ENCODE measurements at regions not wholly inside any gene's neighbourhood (a gene's known extent, or its start where the extent isn't known, plus 50 kb on each side); places are given as distances from the start of the nearest gene placed in this dataset.

- no peak for TF ChIP-seq CTCF (IDR thresholded peaks at IDR 0.05; ENCODE audit: low read depth, low read length, poor library complexity, severe bottlenecking)
- TF ChIP-seq EZH2phosphoT487 (IDR thresholded peaks at IDR 0.05; ENCODE audit: borderline replicate concordance, low read length), result no peak
These were observed 189.0 kb upstream of the DYRK2 start for GRCh38 chr12:67459578-67459977.
